B cell (primary cell): ENCODE measurements at regions not wholly inside any gene's neighbourhood (a gene's known extent, or its start where the extent isn't known, plus 50 kb on each side); places are given as distances from the start of the nearest gene placed in this dataset.
"Not testable (repeated sequence)": the region's sequence is repeated elsewhere in the genome, so short reads cannot be mapped to it uniquely, and the experiment has no call there.

Experiments
- ATAC-seq: fragments of 200-7000 bp; cut with Tn5 transposase; one replicate; pipeline ENCODE4 v1.10.0; 2021; ENCODE audit warnings: low read depth, mild to moderate bottlenecking, moderate number of reproducible peaks, moderate library complexity
- CTCF ChIA-PET: fragments of 350-600 bp; sonication (Branson Sonifier 250); formaldehyde crosslinking; loops from one replicate; lab custom pipeline; 2021; ENCODE audit warnings: antibody characterized with exemption, inconsistent platforms; lab: Charles Lee
- POLR2A ChIA-PET: fragments of 350-600 bp; sonication (Branson Sonifier 250); formaldehyde crosslinking; loops from one replicate; lab custom pipeline; 2021; ENCODE audit warnings: antibody characterized with exemption; lab: Charles Lee
- DNase-seq: peaks from one replicate; pipeline ENCODE4 v3.0.0; 2013
- H2AFZ ChIP-seq: 2 replicates; pipeline ENCODE4 v1.6.1; 2012; ENCODE audit warnings: mild to moderate bottlenecking, low read depth, low read length; ENCODE audit not compliant: insufficient read depth, poor library complexity, severe bottlenecking
- H3K27ac ChIP-seq, 2 donors: 1 replicate in 1 of 2; 2 replicates in 1 of 2; pipeline ENCODE4 v1.5.1; 2012 to 2013; ENCODE audit warnings: low read length in 2 of 2, mild to moderate bottlenecking in 2 of 2, moderate library complexity in 1 of 2
- H3K27me3 ChIP-seq, 4 experiments: fragments of 200-600 bp in 1 of 4; sonication (generic) in 1 of 4; replicated peaks in 1 of 4; 1 replicate in 2 of 4; 2 replicates in 2 of 4; pipeline versions ENCODE4 v1.6.1 to v1.7.0; 2013 to 2016; ENCODE audit warnings: low read length in 3 of 4, mild to moderate bottlenecking in 2 of 4, mixed read lengths in 1 of 4, moderate library complexity in 1 of 4; ENCODE audit not compliant: insufficient read depth in 4 of 4, control insufficient read depth in 3 of 4; ENCODE audit errors: control extremely low read depth in 1 of 4
- H3K36me3 ChIP-seq, 2 experiments: replicated peaks in 1 of 2; 1 replicate in 1 of 2; 2 replicates in 1 of 2; pipeline versions ENCODE4 v1.6.1 to v1.7.1; 2013; ENCODE audit warnings: low read length in 1 of 2; ENCODE audit not compliant: insufficient read depth in 2 of 2, control insufficient read depth in 1 of 2; ENCODE audit errors: control extremely low read depth in 1 of 2, extremely low read depth in 1 of 2
- H3K4me1 ChIP-seq, 2 donors: fragments of 200-600 bp in 1 of 2; sonication (generic) in 1 of 2; 1 replicate in 1 of 2; 2 replicates in 1 of 2; pipeline versions ENCODE4 v1.5.1 to v1.6.1; 2013 to 2017; ENCODE audit warnings: low read length in 2 of 2; ENCODE audit not compliant: control insufficient read depth in 2 of 2, insufficient read depth in 2 of 2
- H3K4me2 ChIP-seq: replicated peaks from 2 replicates; pipeline ENCODE3; 2012; ENCODE audit warnings: mild to moderate bottlenecking, low read depth, low read length; ENCODE audit not compliant: poor library complexity, severe bottlenecking
- H3K4me3 ChIP-seq, 5 experiments: fragments of 200-600 bp in 1 of 5; sonication (generic) in 1 of 5; 1 replicate in 3 of 5; 2 replicates in 2 of 5; pipeline versions ENCODE4 v1.5.1 to v1.7.0; 2011 to 2016; ENCODE audit warnings: low read length in 4 of 5, mild to moderate bottlenecking in 4 of 5, low read depth in 2 of 5, control low read depth in 1 of 5, moderate library complexity in 1 of 5; ENCODE audit not compliant: insufficient read depth in 1 of 5; ENCODE audit errors: control extremely low read depth in 1 of 5, extremely low read depth in 1 of 5
- H3K79me2 ChIP-seq: fragments of 200-600 bp; sonication (generic); one replicate; pipeline ENCODE4 v1.6.0; 2016; ENCODE audit warnings: low read length; ENCODE audit not compliant: control insufficient read depth, insufficient read depth
- H3K9ac ChIP-seq: fragments of 200-600 bp; sonication (generic); 2 replicates; pipeline ENCODE4 v1.6.1; 2017; ENCODE audit warnings: mild to moderate bottlenecking, low read length, moderate library complexity
- H3K9me3 ChIP-seq, 3 donors: one replicate each; pipeline versions ENCODE4 v1.6.1 to v1.7.1; 2013; ENCODE audit warnings: low read length in 2 of 3; ENCODE audit not compliant: control insufficient read depth in 2 of 3, insufficient read depth in 1 of 3; ENCODE audit errors: control extremely low read depth in 1 of 3
- H4K20me1 ChIP-seq: 2 replicates; pipeline ENCODE4 v1.6.0; 2012; ENCODE audit warnings: mild to moderate bottlenecking, low read length; ENCODE audit not compliant: insufficient read depth, control insufficient read depth, poor library complexity, severe bottlenecking
- H3K27ac Mint-ChIP-seq: one replicate; pipeline ENCODE4 v1.8.0; 2021; ENCODE audit warnings: mixed read lengths
- H3K27me3 Mint-ChIP-seq: one replicate; pipeline ENCODE4 v1.8.0; 2021; ENCODE audit warnings: mixed read lengths
- H3K4me1 Mint-ChIP-seq: one replicate; pipeline ENCODE4 v1.8.0; 2021; ENCODE audit warnings: mixed read lengths
- H3K4me3 Mint-ChIP-seq: one replicate; pipeline ENCODE4 v1.8.0; 2021; ENCODE audit warnings: mixed read lengths
- H3K9me3 Mint-ChIP-seq: one replicate; pipeline ENCODE4 v1.8.0; 2022; ENCODE audit warnings: mixed read lengths; ENCODE audit not compliant: insufficient read depth
- WGBS: methylation state at CpG from one replicate; pipeline ENCODE4 v1.1.5; 2013; ENCODE audit warnings: missing lambda C conversion rate; ENCODE audit not compliant: insufficient coverage; 5-methylcytosine and 5-hydroxymethylcytosine counted together
- intact Hi-C: fragments of 100-400 bp; cut with micrococcal nuclease; formaldehyde crosslinking; loops from one replicate; pipeline ENCODE4 v1.10.0; 2022

DNA sequence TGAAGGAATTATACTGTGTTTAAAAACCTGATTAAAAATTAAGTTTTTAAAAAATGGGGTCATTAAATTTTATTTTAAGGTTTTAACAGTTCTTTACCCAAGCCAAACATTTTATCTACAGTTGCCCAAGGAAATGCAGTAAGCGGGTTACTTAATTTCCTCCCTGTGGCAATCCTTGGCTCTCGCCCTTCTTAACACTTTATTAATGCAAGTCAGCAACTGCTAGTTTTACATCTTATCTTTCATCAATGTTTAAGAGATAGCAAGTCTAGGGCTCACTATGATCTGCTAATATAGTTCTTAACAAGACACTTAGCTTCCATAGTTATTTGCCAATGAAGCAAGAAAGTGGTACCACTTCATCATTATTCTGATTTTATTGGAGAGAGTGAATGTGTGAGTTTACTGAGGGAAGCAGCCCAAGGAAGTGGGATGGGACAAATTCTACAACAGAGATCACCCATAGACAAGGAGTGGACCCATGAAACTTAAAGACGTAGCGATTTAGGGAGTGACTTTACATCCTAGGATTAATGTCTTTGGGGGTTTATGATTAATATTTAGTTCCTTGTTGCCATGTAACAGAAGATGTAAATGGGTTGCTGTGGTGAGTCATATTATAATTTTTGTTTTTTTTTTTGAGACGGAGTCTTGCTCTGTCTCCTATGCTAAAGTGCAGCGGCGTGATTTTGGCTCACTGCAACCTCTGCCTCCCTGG, 120.4 kb upstream of the ZNF658 start:
- DNase-seq, H3K4me2 ChIP-seq, H3K4me1 Mint-ChIP-seq, H3K9me3 ChIP-seq, H3K27ac Mint-ChIP-seq, H4K20me1 ChIP-seq, H3K4me1 ChIP-seq, H3K27me3 Mint-ChIP-seq, ATAC-seq, intact Hi-C loops, H3K9me3 Mint-ChIP-seq, H3K27ac ChIP-seq, H3K27me3 ChIP-seq, POLR2A ChIA-PET, H3K9ac ChIP-seq, H2AFZ ChIP-seq, H3K4me3 ChIP-seq, H3K79me2 ChIP-seq, CTCF ChIA-PET, H3K36me3 ChIP-seq, H3K4me3 Mint-ChIP-seq: not testable (repeated sequence)
- no CpG with 5 or more reads among the region's 7 CpGs for WGBS

DNA sequence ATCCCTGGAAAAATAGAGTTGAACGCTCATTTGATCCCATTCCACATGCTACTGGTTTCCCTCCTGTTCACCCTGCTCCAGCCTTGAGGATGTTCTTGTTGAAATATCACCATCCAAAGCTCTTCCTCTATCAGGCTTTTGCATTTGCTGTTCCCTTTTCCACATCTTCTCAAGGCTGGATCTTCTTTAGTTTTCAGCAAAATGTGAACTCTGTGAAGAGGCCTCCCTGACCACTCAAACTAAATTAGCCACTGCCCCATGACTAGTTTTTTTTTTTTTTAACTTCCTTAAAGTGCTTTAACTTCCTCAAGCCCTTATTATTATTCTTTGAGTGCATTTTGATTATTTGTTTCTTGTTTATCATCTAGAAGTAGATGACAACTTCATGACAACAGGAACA, 119.3 kb upstream of the ZNF658 start:
- H2AFZ ChIP-seq, H3K4me3 ChIP-seq, H3K9ac ChIP-seq, H3K79me2 ChIP-seq, H3K9me3 ChIP-seq, POLR2A ChIA-PET, intact Hi-C loops, CTCF ChIA-PET, H3K4me1 Mint-ChIP-seq, DNase-seq, H3K4me1 ChIP-seq, H3K27me3 ChIP-seq, H3K27ac Mint-ChIP-seq, H3K27ac ChIP-seq, H3K9me3 Mint-ChIP-seq, H3K36me3 ChIP-seq, ATAC-seq, H3K27me3 Mint-ChIP-seq, H3K4me3 Mint-ChIP-seq, H3K4me2 ChIP-seq, H4K20me1 ChIP-seq: not testable (repeated sequence)
- WGBS: no CpG with 5 or more reads among the region's 1 CpG

DNA sequence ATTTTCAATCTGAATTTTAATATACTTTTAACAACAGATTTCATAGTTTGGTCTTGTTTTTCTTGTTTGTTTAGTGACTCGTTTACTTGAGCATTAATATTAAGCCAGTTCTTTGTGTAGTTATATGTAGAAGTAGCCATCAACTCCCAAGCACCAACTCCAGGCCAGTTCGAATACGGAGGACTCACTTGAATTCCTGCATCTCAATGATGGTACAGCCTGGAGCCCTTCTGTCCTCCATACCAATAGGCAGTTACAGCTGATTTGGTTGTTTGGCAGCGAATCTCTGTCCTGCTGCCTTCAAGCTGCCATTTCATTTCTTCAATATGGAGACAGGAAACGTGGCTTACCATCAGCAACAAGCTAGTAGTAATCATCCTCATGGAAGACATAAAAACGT, 118.5 kb upstream of the ZNF658 start:
- H3K27ac ChIP-seq, H2AFZ ChIP-seq, H3K9me3 Mint-ChIP-seq, H3K4me3 ChIP-seq, POLR2A ChIA-PET, H3K36me3 ChIP-seq, intact Hi-C loops, H3K27me3 Mint-ChIP-seq, ATAC-seq, DNase-seq, H3K79me2 ChIP-seq, H3K4me1 ChIP-seq, H4K20me1 ChIP-seq, H3K4me1 Mint-ChIP-seq, H3K9me3 ChIP-seq, H3K4me2 ChIP-seq, CTCF ChIA-PET, H3K27me3 ChIP-seq, H3K4me3 Mint-ChIP-seq, H3K9ac ChIP-seq, H3K27ac Mint-ChIP-seq: not testable (repeated sequence)
- WGBS: no CpG with 5 or more reads among the region's 6 CpGs

DNA sequence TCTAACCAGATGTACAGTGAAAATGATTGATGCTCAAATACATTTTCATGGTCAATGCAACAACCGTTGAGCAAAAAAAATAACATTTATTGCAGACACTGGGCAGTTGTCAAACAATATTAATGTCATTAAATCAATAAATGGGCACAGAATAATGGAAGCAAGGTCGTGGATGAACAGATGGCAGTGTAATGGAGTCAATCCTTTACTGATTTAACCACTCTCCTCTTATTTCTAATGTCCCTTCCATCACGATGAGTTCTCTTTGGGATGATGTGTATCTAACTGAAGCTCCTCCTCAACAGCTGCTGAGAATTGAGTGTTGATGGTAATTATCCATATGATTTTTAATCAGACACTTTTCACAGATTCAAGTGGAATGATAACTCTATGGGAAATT, 114.9 kb upstream of the ZNF658 start:
- WGBS: no CpG with 5 or more reads among the region's 3 CpGs
- DNase-seq, H2AFZ ChIP-seq, H3K9me3 ChIP-seq, H3K4me1 Mint-ChIP-seq, H3K4me3 ChIP-seq, H3K4me1 ChIP-seq, CTCF ChIA-PET, H3K9me3 Mint-ChIP-seq, ATAC-seq, H3K4me2 ChIP-seq, H3K9ac ChIP-seq, H3K79me2 ChIP-seq, H3K36me3 ChIP-seq, H3K4me3 Mint-ChIP-seq, POLR2A ChIA-PET, H3K27me3 ChIP-seq, H3K27ac Mint-ChIP-seq, intact Hi-C loops, H4K20me1 ChIP-seq, H3K27ac ChIP-seq, H3K27me3 Mint-ChIP-seq: not testable (repeated sequence)
